A673 (cell line): ENCODE measurements at regions not wholly inside any gene's neighbourhood (a gene's known extent, or its start where the extent isn't known, plus 50 kb on each side); places are given as distances from the start of the nearest gene placed in this dataset.

Experiments used
- BruUV-seq: library from RNA; stranded (reverse); fragments of 400-500 nt; replicated peaks from 2 replicates; lab custom pipeline; 2021; lab: Mats Ljungman, UMichigan
- CTCF ChIA-PET: fragments of 300-600 bp; sonication (Branson Sonifier 250); formaldehyde crosslinking; loops from one replicate; lab custom pipeline; 2022; ENCODE audit warnings: antibody characterized with exemption; lab: Charles Lee
- POLR2A ChIA-PET: fragments of 300-600 bp; sonication (Branson Sonifier 250); formaldehyde crosslinking; loops from one replicate; lab custom pipeline; 2022; ENCODE audit warnings: antibody characterized with exemption; ENCODE audit not compliant: low non-redundant PET; lab: Charles Lee
- DNase-seq: peaks from one replicate; pipeline ENCODE4 v3.0.0-alpha.2; 2015; ENCODE audit warnings: low spot score
- H3K27ac ChIP-seq: fragments of 200-600 bp; sonication (generic); 2 replicates; pipeline ENCODE4 v1.5.1; 2016; ENCODE audit warnings: mixed run types, low read depth, mild to moderate bottlenecking, mixed read lengths, antibody characterized with exemption, low read length; ENCODE audit not compliant: poor library complexity, severe bottlenecking
- H3K27me3 ChIP-seq: fragments of 200-600 bp; sonication (generic); replicated peaks from 2 replicates; pipeline ENCODE4 v1.6.1; 2017; ENCODE audit warnings: mixed run types, low read depth, mild to moderate bottlenecking, mixed read lengths, antibody characterized with exemption, low read length; ENCODE audit not compliant: insufficient read depth, poor library complexity
- H3K36me3 ChIP-seq: fragments of 200-600 bp; sonication (generic); 2 replicates; pipeline ENCODE4 v1.6.1; 2016; ENCODE audit warnings: mixed run types, mild to moderate bottlenecking, mixed read lengths, antibody characterized with exemption, low read length; ENCODE audit not compliant: insufficient read depth, poor library complexity, severe bottlenecking
- H3K4me1 ChIP-seq: fragments of 200-600 bp; sonication (generic); 2 replicates; pipeline ENCODE4 v1.6.1; 2017; ENCODE audit warnings: mixed run types, mild to moderate bottlenecking, mixed read lengths, antibody characterized with exemption, low read length; ENCODE audit not compliant: insufficient read depth, poor library complexity, severe bottlenecking
- H3K4me3 ChIP-seq: fragments of 200-600 bp; sonication (generic); 2 replicates; pipeline ENCODE4 v1.5.1; 2016; ENCODE audit warnings: low read depth, mixed run types, mild to moderate bottlenecking, mixed read lengths, low read length; ENCODE audit not compliant: poor library complexity, severe bottlenecking
- H3K9me3 ChIP-seq: fragments of 200-600 bp; sonication (generic); 2 replicates; pipeline ENCODE4 v1.6.1; 2016; ENCODE audit warnings: mixed run types, low read depth, mild to moderate bottlenecking, mixed read lengths, antibody characterized with exemption, low read length; ENCODE audit not compliant: poor library complexity, severe bottlenecking
- EZH2 ChIP-seq: fragments of 200-600 bp; sonication (generic); IDR thresholded peaks from 2 replicates; pipeline ENCODE4 v1.6.1; 2017; ENCODE audit warnings: borderline replicate concordance, low read depth, mild to moderate bottlenecking, mixed read lengths, antibody characterized with exemption, low read length; ENCODE audit not compliant: poor library complexity, severe bottlenecking
- intact Hi-C: fragments of 100-400 bp; cut with micrococcal nuclease; formaldehyde crosslinking; loops from one replicate; pipeline ENCODE4 v1.10.0; 2022; ENCODE audit not compliant: unreplicated experiment
- TF ChIP-seq, protein P1 (sequence below): fragments of 300-800, 200-600 bp; sonication (generic); conservative IDR thresholded peaks from 2 replicates; pipeline ENCODE4 v1.5.1; 2017; ENCODE audit warnings: low read depth, mild to moderate bottlenecking, antibody characterized with exemption, low read length, moderate library complexity, mixed read lengths

- H3K4me1 ChIP-seq = no peaks in the 10 kb centered on the region
These were observed 124.5 kb upstream of the ARHGAP5 start for GRCh38 chr14:31952573-31952972.

DNA sequence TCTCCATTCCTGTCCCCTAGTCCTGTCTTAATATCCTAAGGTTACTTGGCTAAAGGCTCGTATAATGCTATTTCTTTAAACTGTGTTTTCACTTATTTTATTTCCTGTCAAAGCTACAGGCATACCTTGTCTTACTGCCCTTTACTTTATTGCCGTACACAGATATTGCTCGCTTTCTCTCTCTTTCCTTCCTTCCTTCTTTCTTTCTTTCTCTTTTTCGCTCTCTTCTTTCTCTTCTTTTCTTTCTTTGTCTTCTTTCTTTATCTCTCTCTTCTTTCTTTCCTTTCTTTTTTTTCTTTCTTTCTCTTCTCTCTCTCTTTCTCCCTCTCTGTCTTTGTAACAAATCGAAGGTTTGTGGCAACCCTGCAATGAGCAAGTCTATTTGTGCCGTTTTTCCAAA lies 123.9 kb upstream of the ARHGAP5 start:
- no peak overlapping the region for H3K4me3 ChIP-seq
- no peak for DNase-seq
- H3K9me3 ChIP-seq = no peaks in the 10 kb centered on the region
- intact Hi-C loops = no loop called here
- TF ChIP-seq, protein P1, sequence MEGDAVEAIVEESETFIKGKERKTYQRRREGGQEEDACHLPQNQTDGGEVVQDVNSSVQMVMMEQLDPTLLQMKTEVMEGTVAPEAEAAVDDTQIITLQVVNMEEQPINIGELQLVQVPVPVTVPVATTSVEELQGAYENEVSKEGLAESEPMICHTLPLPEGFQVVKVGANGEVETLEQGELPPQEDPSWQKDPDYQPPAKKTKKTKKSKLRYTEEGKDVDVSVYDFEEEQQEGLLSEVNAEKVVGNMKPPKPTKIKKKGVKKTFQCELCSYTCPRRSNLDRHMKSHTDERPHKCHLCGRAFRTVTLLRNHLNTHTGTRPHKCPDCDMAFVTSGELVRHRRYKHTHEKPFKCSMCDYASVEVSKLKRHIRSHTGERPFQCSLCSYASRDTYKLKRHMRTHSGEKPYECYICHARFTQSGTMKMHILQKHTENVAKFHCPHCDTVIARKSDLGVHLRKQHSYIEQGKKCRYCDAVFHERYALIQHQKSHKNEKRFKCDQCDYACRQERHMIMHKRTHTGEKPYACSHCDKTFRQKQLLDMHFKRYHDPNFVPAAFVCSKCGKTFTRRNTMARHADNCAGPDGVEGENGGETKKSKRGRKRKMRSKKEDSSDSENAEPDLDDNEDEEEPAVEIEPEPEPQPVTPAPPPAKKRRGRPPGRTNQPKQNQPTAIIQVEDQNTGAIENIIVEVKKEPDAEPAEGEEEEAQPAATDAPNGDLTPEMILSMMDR = no peak
- TF ChIP-seq EZH2 = no peak
- BruUV-seq = no TSS peak
- no peak overlapping the region for H3K27ac ChIP-seq
- ChIA-PET CTCF (no interaction called here), POLR2A (no interaction called here)
- H3K4me1 ChIP-seq = no peaks in the 10 kb centered on the region
- H3K27me3 ChIP-seq = no peaks in the 10 kb centered on the region
- H3K36me3 ChIP-seq = no peaks in the 10 kb centered on the region

More at GRCh38 chr14:31952573-31952972, 124.5 kb upstream of the ARHGAP5 start:
- Histone ChIP-seq H3K27ac (no peak overlapping the region), H3K27me3 (no peaks in the 10 kb centered on the region), H3K4me3 (no peak overlapping the region), H3K9me3 (no peaks in the 10 kb centered on the region), H3K36me3 (no peaks in the 10 kb centered on the region)
- ChIA-PET CTCF (no interaction called here), POLR2A (no interaction called here)
- no TSS peak for BruUV-seq
- TF ChIP-seq, protein P1 = no peak
- TF ChIP-seq EZH2 = no peak
- no peak for DNase-seq
- intact Hi-C loops = no loop called here

- CTCF ChIA-PET = no interaction called here
- TF ChIP-seq EZH2 = no peak
- TF ChIP-seq, protein P1 = no peak
- Histone ChIP-seq H3K36me3 (no peaks in the 10 kb centered on the region), H3K27ac (no peak overlapping the region), H3K4me1 (no peaks in the 10 kb centered on the region), H3K4me3 (no peak overlapping the region), H3K9me3 (no peaks in the 10 kb centered on the region), H3K27me3 (no peaks in the 10 kb centered on the region)
- intact Hi-C loops = no loop called here
- DNase-seq = no peak
- POLR2A ChIA-PET = no interaction called here
- BruUV-seq = no TSS peak
These were observed 122.1 kb upstream of the ARHGAP5 start for GRCh38 chr14:31954991-31955390.
